ENCODE measurements at regions not wholly inside any gene's neighbourhood (a gene's known extent, or its start where the extent isn't known, plus 50 kb on each side); places are given as distances from the start of the nearest gene placed in this dataset.

DNA sequence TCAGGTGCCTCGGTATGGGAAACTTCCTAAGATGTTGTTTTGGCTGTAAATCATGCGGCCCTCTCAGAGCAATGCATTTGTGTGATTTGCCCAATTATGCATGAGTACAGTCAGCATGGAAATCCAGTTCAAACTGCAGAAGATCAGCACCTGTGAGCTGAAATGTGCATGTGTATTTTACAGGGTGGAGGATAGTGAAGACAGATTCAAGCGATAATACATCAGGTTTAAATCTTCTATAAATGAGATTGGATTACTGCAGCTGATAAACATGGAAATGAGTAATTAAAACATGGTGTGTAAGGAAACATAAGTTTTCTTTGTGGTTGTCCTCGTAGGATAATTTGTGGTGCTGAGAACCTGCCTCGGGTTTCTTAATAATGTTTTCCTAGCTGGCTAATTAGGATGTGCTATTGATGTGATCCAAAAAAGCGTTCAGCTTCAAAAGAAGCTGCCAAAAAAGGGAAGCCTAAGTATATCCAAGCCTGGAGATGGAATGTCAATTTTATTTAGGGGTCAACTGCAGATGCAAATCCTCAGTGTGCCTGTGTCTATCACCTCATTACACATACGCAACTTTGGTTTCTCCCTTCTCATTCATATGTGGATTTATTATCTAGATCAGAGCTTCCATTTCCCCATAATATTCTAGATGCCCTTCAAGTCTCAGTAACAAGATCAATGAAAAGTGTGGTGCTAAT is 117.1 kb upstream of the CCDC28A start:
- TF ChIP-seq, protein P1, sequence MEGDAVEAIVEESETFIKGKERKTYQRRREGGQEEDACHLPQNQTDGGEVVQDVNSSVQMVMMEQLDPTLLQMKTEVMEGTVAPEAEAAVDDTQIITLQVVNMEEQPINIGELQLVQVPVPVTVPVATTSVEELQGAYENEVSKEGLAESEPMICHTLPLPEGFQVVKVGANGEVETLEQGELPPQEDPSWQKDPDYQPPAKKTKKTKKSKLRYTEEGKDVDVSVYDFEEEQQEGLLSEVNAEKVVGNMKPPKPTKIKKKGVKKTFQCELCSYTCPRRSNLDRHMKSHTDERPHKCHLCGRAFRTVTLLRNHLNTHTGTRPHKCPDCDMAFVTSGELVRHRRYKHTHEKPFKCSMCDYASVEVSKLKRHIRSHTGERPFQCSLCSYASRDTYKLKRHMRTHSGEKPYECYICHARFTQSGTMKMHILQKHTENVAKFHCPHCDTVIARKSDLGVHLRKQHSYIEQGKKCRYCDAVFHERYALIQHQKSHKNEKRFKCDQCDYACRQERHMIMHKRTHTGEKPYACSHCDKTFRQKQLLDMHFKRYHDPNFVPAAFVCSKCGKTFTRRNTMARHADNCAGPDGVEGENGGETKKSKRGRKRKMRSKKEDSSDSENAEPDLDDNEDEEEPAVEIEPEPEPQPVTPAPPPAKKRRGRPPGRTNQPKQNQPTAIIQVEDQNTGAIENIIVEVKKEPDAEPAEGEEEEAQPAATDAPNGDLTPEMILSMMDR (conservative IDR thresholded peaks at IDR 0.05) = no peak
- TF ChIP-seq EZH2 (IDR thresholded peaks at IDR 0.05; ENCODE audit: low read depth) = no peak

Data from PC-9 (cell line).